Uterus (tissue), 2 donors: ENCODE measurements at regions not wholly inside any gene's neighbourhood (a gene's known extent, or its start where the extent isn't known, plus 50 kb on each side); places are given as distances from the start of the nearest gene placed in this dataset.

ENCODE experiments used
- CTCF ChIP-seq, 4 experiments: fragments of 200-600 bp in 2 of 4; fragments of 450-650 bp in 2 of 4; sonication (generic) in 2 of 4; IDR thresholded peaks; one replicate each; pipeline ENCODE4 v1.5.1; 2016 to 2019; ENCODE audit warnings: antibody characterized with exemption in 4 of 4, mild to moderate bottlenecking in 2 of 4, moderate library complexity in 1 of 4
- POLR2A ChIP-seq, 2 donors: fragments of 450-650 bp; IDR thresholded peaks; one replicate each; pipeline ENCODE4 v1.6.1; 2016; ENCODE audit warnings: antibody characterized with exemption in 2 of 2, mild to moderate bottlenecking in 1 of 2, moderate library complexity in 1 of 2

GRCh38 chr22:49157529-49158339 is 669.9 kb downstream of the BRD1 start:
- TF ChIP-seq POLR2A (IDR thresholded peaks at IDR 0.05) (no peak), CTCF (IDR thresholded peaks at IDR 0.05) (no peak)
